ENCODE measurements at regions not wholly inside any gene's neighbourhood (a gene's known extent, or its start where the extent isn't known, plus 50 kb on each side); places are given as distances from the start of the nearest gene placed in this dataset.
"Not testable (repeated sequence)": the region's sequence is repeated elsewhere in the genome, so short reads cannot be mapped to it uniquely, and the experiment has no call there.

GRCh38 chr1:14345946-14346550, 252.4 kb upstream of the KAZN start:
- DNase-seq (ENCODE audit: low read depth, low spot score): no peak

GRCh38 chr1:14347186-14347585, 251.3 kb upstream of the KAZN start:
- DNase-seq (ENCODE audit: low read depth, low spot score): no peak

- DNase-seq (ENCODE audit: low read depth, low spot score): no peak
Observed at GRCh38 chr1:14347776-14348175, 250.7 kb upstream of the KAZN start.

- DNase-seq (ENCODE audit: low read depth, low spot score): no peak
Observed at GRCh38 chr1:14350197-14350596, 248.3 kb upstream of the KAZN start.

- no peak for DNase-seq (ENCODE audit: low read depth, low spot score)
Observed at GRCh38 chr1:14352897-14353296, 245.6 kb upstream of the KAZN start.

- DNase-seq (ENCODE audit: low read depth, low spot score): not testable (repeated sequence)
Observed at GRCh38 chr1:14361005-14361404, 237.5 kb upstream of the KAZN start.

GRCh38 chr1:14362331-14362730, 236.2 kb upstream of the KAZN start:
- no peak for DNase-seq (ENCODE audit: low read depth, low spot score)

GRCh38 chr1:14363036-14363590, 235.4 kb upstream of the KAZN start:
- DNase-seq (ENCODE audit: low read depth, low spot score): no peak

- DNase-seq (ENCODE audit: low read depth, low spot score): no peak
Observed at GRCh38 chr1:14363707-14364413, 234.6 kb upstream of the KAZN start.

- DNase-seq (ENCODE audit: low read depth, low spot score): no peak
Observed at GRCh38 chr1:14365301-14365988, 233.0 kb upstream of the KAZN start.

- no peak for DNase-seq (ENCODE audit: low read depth, low spot score)
Observed at GRCh38 chr1:14366091-14367018, 232.1 kb upstream of the KAZN start.

GRCh38 chr1:14367451-14367850, 231.0 kb upstream of the KAZN start:
- no peak for DNase-seq (ENCODE audit: low read depth, low spot score)

- no peak for DNase-seq (ENCODE audit: low read depth, low spot score)
Observed at GRCh38 chr1:14369526-14370213, 228.8 kb upstream of the KAZN start.

GRCh38 chr1:14371771-14372497, 226.6 kb upstream of the KAZN start:
- DNase-seq (ENCODE audit: low read depth, low spot score): no peak

- no peak for DNase-seq (ENCODE audit: low read depth, low spot score)
Observed at GRCh38 chr1:14372526-14372925, 226.0 kb upstream of the KAZN start.

- no peak for DNase-seq (ENCODE audit: low read depth, low spot score)
Observed at GRCh38 chr1:14373081-14373758, 225.3 kb upstream of the KAZN start.

- DNase-seq (ENCODE audit: low read depth, low spot score): no peak
Observed at GRCh38 chr1:14375226-14375625, 223.3 kb upstream of the KAZN start.

- DNase-seq (ENCODE audit: low read depth, low spot score): no peak
Observed at GRCh38 chr1:14377386-14377785, 221.1 kb upstream of the KAZN start.

GRCh38 chr1:14380408-14380807, 218.1 kb upstream of the KAZN start:
- no peak for DNase-seq (ENCODE audit: low read depth, low spot score)

- no peak for DNase-seq (ENCODE audit: low read depth, low spot score)
Observed at GRCh38 chr1:14390816-14391215, 207.7 kb upstream of the KAZN start.

All from iPS DF 19.7 (cell line).